ENCODE measurements at regions not wholly inside any gene's neighbourhood (a gene's known extent, or its start where the extent isn't known, plus 50 kb on each side); places are given as distances from the start of the nearest gene placed in this dataset.

- intact Hi-C loops (cut with DNase I): no loop called here
- H3K4me3 ChIP-seq: no peak overlapping the region
- TF ChIP-seq POLR2A (IDR thresholded peaks at IDR 0.05) (no peak), CTCF (IDR thresholded peaks at IDR 0.05) (no peak)
- DNase-seq (no peak), ATAC-seq (no peak)
- no peak overlapping the region for H3K27ac ChIP-seq
- no peaks in the 10 kb centered on the region for H3K4me1 ChIP-seq
- no peaks in the 10 kb centered on the region for H3K27me3 ChIP-seq
- WGBS, 2 donors: 34 to 61% methylated on average over 3 of the region's 3 CpGs
- no peaks in the 10 kb centered on the region for H3K36me3 ChIP-seq (replicated peaks in 1 of 2; ENCODE audit: insufficient read depth in 1 of 2, low read depth in 2 of 2)
- no peaks in the 10 kb centered on the region for H3K9me3 ChIP-seq
These were observed 129.3 kb upstream of the RAI14 start for GRCh38 chr5:34526682-34527305.

- intact Hi-C loops (cut with DNase I): no loop called here
- no peak for TF ChIP-seq CTCF (IDR thresholded peaks at IDR 0.05)
- TF ChIP-seq POLR2A (IDR thresholded peaks at IDR 0.05): no peak
- Histone ChIP-seq H3K27me3 (no peaks in the 10 kb centered on the region), H3K9me3 (no peaks in the 10 kb centered on the region), H3K4me1 (no peaks in the 10 kb centered on the region), H3K27ac (no peak overlapping the region), H3K4me3 (no peak overlapping the region), H3K36me3 (replicated peaks in 1 of 2; ENCODE audit: insufficient read depth in 1 of 2, low read depth in 2 of 2) (no peaks in the 10 kb centered on the region)
- WGBS, 2 donors: 82 to 87% methylated on average over 10 of the region's 10 CpGs
- DNase-seq (no peak), ATAC-seq (no peak)
These were observed 126.4 kb upstream of the RAI14 start for GRCh38 chr5:34529581-34530331.

GRCh38 chr5:34530637-34531036 lies 125.5 kb upstream of the RAI14 start:
- Histone ChIP-seq H3K4me1 (peaks cover 8% of the 10 kb centered on the region), H3K27me3 (no peaks in the 10 kb centered on the region), H3K9me3 (no peaks in the 10 kb centered on the region), H3K4me3 (no peak overlapping the region), H3K36me3 (replicated peaks in 1 of 2; ENCODE audit: insufficient read depth in 1 of 2, low read depth in 2 of 2) (no peaks in the 10 kb centered on the region), H3K27ac (no peak overlapping the region)
- ATAC-seq (no peak), DNase-seq (no peak)
- 15 to 26% methylated on average over 2 of the region's 2 CpGs for WGBS, 2 donors
- no peak for TF ChIP-seq POLR2A (IDR thresholded peaks at IDR 0.05)
- TF ChIP-seq CTCF (IDR thresholded peaks at IDR 0.05): no peak
- intact Hi-C loops (cut with DNase I): no loop called here

GRCh38 chr5:34531751-34532360 lies 124.3 kb upstream of the RAI14 start:
- no peak overlapping the region for H3K4me3 ChIP-seq
- peaks cover 9% of the 10 kb centered on the region for H3K4me1 ChIP-seq
- H3K9me3 ChIP-seq: no peaks in the 10 kb centered on the region
- H3K36me3 ChIP-seq (replicated peaks in 1 of 2; ENCODE audit: insufficient read depth in 1 of 2, low read depth in 2 of 2): no peaks in the 10 kb centered on the region
- WGBS, 2 donors: 58 to 59% methylated on average over 8 of the region's 8 CpGs
- no peak for ATAC-seq
- H3K27ac ChIP-seq: no peak overlapping the region
- TF ChIP-seq POLR2A (IDR thresholded peaks at IDR 0.05) (no peak), CTCF (IDR thresholded peaks at IDR 0.05) (no peak)
- no peaks in the 10 kb centered on the region for H3K27me3 ChIP-seq
- DNase-seq: no peak
- intact Hi-C loops (cut with DNase I): no loop called here
